ENCODE measurements at regions not wholly inside any gene's neighbourhood (a gene's known extent, or its start where the extent isn't known, plus 50 kb on each side); places are given as distances from the start of the nearest gene placed in this dataset.

GRCh38 chr6:71430018-71430417, 141.4 kb downstream of the OGFRL1 start:
- no peak for TF ChIP-seq CTCF (IDR thresholded peaks at IDR 0.05; ENCODE audit: low read depth, low read length)
- H3K4me3 ChIP-seq (ENCODE audit: low read depth, low read length) = no peak overlapping the region

DNA sequence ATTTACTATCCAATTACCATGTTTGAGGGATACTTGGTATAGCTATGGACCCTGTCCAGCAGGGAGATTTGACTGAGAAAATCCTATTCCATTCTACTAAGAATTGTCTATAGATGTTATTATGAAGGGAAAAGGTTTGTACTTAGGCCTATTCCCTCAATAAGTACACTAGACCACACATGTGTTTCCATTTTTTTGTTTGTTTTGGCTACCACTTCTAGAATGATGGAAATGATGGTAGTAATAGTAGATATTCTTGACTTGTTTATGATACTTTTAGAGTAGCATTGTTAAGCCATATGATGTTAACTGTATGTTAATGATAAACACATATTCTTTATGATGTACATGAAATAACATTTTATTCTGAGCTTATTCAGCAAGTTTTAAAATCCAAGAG, 144.8 kb downstream of the OGFRL1 start:
- no peak for TF ChIP-seq CTCF (IDR thresholded peaks at IDR 0.05; ENCODE audit: low read depth, low read length)

DNA sequence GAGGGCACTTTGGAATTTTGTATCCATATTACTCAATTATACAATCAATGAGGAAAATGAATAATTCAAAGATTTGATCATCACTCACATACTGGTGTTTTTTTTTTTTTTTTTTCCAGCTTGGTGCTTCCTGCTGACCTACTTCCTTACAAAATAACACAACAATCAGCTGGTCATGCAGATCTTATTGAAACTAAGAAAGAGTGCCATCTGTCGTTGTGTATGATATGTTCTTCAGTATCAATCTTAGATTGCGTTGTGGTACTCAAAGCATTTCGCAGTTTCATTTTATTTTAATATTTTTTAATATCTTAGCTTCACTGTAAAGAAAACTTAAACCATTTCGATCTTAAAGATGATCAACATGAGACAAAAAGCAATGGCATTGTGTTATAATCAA, 155.6 kb downstream of the OGFRL1 start:
- TF ChIP-seq CTCF (IDR thresholded peaks at IDR 0.05; ENCODE audit: low read depth, low read length) = no peak
- no peak overlapping the region for H3K4me3 ChIP-seq (ENCODE audit: low read depth, low read length)

More for the DNA sequence above, 144.8 kb downstream of the OGFRL1 start:
- H3K4me3 ChIP-seq (ENCODE audit: low read depth, low read length) = no peak overlapping the region

DNA sequence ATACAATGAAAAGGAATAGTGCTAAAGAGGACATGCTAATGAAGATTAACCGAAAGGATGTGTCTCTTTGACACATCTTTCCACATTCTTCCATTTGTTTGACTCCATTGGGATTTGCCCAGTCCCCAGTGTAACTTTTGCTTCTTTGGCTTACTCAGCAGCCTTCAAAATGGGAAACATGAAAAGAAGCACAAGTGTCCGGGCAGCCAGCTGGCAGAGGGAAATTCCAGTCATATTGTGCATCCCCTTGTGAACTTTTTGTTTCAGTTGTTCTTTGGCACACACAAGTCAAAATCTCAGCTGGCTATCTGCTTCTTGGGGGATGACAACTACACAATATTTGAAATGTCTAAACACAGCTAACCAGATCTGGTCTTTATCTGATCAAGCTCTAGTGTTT, 157.4 kb downstream of the OGFRL1 start:
- no peak for TF ChIP-seq CTCF (IDR thresholded peaks at IDR 0.05; ENCODE audit: low read depth, low read length)
- H3K4me3 ChIP-seq (ENCODE audit: low read depth, low read length) = no peak overlapping the region

DNA sequence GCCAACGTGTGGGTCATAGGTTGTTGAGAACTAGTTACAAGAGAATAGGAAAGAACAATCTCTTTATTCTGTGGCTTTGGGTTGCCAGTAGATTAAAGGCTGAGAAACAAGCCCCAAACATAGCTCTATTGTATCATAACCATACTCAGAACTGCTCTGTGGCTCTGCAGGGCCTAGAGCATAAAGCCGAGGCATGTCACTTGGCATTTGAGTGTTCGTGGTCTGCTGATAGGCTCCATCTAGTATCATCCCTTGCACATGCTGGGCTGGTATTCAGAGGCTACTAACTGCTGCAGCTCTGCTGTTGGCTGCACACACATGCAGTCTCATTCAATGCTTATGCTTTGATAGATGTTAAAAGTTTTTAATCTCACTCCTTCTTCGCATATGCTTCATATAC, 157.9 kb downstream of the OGFRL1 start:
- H3K4me3 ChIP-seq (ENCODE audit: low read depth, low read length) = no peak overlapping the region
- TF ChIP-seq CTCF (IDR thresholded peaks at IDR 0.05; ENCODE audit: low read depth, low read length) = no peak

DNA sequence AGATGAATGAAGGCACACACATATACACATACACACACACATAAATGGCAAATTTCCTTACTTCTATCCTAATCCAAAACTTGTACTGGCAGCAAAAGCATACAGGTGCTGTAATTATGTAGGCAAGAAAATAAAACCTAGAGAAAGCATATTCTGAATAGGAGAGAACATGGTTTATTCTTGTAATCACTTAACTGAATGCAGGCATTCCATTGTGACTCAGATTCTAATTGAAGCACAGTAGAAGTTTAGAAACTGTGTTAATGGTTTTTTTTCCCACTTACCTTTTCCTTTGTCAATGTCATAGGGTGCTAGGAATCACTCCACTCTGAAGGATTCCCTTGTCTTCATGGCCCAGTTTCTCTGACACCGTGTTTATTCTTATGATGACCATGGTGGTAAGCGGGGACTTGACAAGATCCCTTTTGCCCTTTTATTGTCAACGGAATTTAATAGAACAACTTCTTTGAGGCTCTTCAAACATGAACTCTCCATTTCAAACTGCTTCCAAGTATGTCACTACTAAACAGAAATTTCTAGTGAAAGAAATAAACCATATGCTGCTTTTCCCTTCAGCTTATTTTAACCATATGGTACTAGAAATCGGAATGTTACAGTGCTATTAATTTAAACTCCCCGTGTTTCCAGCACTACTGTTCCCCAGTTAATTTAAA, 164.2 kb downstream of the OGFRL1 start:
- no peak overlapping the region for H3K4me3 ChIP-seq (ENCODE audit: low read depth, low read length)
- TF ChIP-seq CTCF (IDR thresholded peaks at IDR 0.05; ENCODE audit: low read depth, low read length) = no peak

- H3K4me3 ChIP-seq (ENCODE audit: low read depth, low read length) = no peak overlapping the region
- no peak for TF ChIP-seq CTCF (IDR thresholded peaks at IDR 0.05; ENCODE audit: low read depth, low read length)
Observed at GRCh38 chr6:71453371-71453706, 164.7 kb downstream of the OGFRL1 start.

All from WI38 (cell line).